Stimulated activated CD4-positive, alpha-beta T cell treated with anti-CD3 and anti-CD28 coated beads, TNF-alpha, amount 100 ng/mL, for 48 hours (primary cell): ENCODE measurements at regions not wholly inside any gene's neighbourhood (a gene's known extent, or its start where the extent isn't known, plus 50 kb on each side); places are given as distances from the start of the nearest gene placed in this dataset.
"Not testable (repeated sequence)": the region's sequence is repeated elsewhere in the genome, so short reads cannot be mapped to it uniquely, and the experiment has no call there.

Experiments used
- DNase-seq, 3 donors: peaks; one replicate each; pipeline ENCODE4 v3.0.0-alpha.2; 2020; ENCODE audit warnings: low read depth in 3 of 3

DNA sequence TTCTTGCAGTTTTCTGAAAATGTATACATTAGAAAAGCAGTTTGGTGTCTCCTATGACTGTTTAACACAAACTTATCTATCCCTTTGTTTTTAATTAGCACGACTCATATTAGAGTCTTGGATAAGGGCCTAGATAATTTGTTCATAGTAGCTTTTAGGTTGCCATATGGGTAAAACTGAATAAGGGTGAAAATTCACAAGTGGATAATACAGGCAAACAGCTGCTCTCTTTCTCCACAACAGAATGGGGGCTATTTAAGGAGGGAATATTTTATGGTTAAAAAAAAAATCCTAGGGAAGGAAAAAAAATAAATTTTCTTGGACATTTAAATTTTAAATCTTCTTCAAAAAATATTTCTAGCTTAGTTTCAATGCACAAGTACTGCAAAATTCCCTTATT is 1416.1 kb downstream of the GATA3 start:
- DNase-seq = no peak

DNA sequence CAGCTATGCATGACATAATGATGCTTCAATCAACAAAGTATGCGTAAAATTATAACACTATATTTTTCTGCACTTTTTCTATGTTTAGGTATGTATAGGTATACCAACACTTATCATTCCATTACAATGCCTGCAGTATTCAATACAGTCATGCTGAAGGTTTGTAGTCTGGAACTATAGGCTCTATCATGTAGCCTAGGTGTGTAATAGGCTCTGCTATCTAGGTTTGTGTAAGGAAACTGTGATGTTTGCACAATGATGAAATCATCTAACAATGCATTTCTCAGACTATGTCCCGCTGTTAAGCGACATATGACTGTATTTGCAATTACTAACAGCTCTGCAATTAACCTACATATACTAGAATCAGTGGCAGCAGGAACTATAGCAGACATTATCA is 1447.5 kb downstream of the GATA3 start:
- no peak for DNase-seq

DNA sequence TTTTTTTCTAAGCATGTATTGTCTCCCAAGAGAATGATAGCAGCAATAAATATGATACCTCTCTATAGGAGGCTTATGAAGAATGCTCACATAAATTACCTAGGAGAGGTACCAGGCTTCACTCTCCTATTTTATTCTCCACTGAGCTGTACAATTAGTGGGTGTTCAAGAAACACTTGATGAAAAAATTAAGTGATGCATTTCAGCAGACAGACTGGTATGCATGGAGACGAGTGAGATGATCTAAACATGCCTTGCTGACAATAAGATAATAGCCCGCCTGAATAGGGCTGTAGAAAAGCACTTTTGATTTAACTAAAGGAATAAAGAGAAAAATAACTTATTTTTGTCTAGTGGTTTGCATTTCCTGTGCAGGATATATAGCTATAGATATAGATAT is 1449.7 kb downstream of the GATA3 start:
- DNase-seq = no peak

DNA sequence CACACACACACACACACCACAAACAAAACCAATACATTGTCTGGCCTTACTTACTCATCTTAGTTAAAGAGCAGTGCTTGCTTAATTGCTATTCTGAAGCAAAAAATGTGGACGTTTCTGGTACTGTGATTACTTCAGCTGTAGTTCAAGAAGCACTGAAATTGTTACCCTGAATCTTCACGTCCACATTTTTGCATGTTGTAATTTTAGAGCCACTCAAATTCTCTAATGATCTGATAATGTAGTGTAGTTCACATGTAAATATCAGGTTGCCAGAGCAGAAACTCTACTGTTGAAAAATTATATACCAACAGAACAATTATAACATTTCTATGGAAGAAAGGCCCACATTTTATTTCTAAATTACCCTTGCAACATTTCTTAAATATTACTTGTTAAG is 1451.1 kb downstream of the GATA3 start:
- no peak for DNase-seq

DNA sequence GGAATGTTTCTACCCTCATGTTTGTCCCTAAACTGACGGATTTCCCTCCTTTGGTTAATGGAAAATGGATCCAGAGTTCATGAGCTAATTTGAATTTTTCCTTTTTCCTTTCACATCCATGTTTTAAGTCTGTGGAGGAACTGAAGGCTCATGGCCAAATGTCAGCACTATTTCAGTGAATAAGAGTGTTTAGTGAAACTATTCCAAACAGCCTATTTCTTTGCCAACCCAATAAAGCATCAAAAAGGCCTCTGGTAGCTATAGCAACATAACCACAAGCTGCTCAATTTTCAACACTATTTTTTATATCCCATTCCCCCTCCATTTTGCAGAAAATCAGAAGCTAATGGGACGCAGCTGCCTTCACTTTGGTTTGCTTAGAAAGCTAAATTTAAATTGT is 1454.1 kb downstream of the GATA3 start:
- no peak for DNase-seq

DNA sequence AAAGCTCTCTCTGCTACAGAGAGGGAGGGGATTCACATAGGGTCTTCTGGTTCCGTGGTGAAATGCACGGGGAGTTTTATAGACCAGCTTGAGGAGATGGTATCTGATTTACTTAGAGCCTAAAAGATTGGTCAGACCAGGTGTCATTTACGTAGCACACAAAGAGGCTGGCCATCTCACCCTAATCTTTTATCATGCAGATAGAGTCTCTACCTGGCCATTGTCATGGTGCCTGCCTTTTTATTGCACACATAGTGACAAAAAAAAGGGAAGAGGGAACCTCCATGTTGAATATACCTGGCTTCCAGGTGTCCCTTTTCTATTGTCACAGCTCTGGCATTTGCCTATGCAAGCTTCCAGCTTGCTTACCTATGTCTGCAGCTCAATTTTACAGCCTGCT is 1456.1 kb downstream of the GATA3 start:
- DNase-seq = no peak

DNA sequence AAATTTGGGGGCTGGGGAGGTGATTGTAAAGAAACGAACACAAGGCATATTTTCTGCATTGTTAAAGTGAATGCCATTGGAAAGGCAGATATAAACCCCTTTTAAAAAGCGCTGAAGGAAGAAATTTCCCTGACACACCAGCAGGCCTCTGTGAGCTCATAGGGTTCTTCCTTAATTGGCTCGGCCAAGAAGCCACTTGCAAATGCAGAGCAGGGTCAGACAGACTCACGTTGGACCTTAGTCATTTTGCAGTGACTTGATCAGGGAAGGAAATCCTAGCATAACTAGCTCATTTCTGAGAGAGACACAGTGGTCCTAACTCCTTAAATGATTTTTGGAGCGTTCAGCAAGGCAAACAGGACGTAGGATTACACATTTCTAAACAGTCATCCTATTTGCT is 1461.4 kb downstream of the GATA3 start:
- no peak for DNase-seq

DNA sequence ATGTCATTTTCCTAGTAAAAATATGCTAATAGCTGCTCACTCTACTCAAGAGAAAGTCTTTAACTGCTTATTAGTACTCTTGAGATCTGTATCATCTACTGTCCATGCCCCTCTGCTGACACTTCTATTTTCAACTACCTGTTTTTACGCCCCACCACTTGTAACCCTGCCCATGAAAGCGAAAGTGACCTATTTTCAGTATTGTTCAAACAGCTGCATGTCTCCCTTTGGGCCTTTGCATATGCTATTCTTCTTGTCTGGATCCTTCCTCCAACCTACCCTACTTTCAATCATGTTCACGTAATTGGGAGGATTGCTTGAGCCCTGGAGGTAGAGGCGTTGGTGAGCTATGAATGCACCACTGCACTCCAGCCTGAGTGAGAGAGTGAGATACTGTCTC is 1481.3 kb downstream of the GATA3 start:
- no peak for DNase-seq

DNA sequence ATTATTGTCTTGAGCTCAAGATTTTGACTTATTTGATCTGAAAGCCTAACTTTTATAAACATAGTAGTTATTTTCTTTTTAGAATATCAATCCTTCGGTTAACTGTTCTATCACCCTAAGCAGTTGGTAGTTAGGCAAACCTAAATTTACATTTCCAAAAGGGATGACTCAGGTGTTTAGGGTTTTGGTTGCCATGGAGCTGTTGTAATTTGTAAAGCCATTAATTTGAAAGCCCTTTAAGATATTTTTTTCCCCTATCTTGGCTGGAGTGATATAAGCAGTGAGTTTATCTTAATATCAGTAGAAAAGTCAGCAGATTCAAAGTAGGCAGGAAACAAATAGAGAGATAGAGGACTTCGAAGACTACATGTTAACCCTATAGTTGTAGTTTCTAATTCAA is 1472.6 kb upstream of the CELF2 start:
- no peak for DNase-seq

DNA sequence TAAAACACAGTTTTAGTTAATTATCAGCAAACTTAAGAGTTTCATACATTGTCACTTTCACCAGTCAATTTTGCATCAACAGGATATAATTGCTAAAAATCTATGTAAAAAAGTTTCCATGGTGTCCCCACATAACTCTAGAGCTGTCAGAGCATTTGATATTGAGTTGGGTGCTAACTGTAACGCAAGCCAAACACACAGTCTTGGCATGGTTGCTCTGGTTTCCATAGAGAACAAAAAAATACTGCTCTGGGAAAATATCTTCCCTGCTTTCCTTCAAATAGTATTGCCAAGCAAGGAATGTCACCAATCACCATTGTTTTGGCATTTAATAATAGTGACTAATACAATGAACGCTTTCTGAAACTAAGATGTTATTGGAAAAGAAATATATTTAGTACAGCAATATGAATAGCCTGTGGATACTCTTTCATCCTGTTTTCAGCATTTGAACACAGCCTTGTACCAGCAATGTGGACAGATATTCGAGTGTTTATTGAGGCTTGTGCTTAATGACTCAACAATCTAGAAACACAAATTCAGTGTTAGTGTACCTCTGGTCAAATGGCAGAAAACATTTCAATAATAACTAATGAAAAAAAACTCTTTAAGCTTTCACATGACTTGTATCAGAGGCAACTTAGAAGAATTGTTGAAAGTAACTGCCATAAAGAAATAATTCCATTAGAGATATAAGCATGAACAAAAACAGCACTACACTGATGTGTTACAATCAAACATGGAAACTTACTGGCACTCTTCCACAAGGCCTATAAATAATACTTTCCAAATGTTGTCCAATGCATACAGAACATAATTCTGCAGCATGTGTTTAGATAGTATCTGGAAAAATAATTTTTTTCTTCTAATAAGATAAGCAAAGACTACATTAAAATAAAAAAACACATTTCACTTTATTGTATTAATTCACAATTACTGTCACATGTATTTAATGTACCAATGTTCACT is 1469.5 kb upstream of the CELF2 start:
- DNase-seq = no peak

DNA sequence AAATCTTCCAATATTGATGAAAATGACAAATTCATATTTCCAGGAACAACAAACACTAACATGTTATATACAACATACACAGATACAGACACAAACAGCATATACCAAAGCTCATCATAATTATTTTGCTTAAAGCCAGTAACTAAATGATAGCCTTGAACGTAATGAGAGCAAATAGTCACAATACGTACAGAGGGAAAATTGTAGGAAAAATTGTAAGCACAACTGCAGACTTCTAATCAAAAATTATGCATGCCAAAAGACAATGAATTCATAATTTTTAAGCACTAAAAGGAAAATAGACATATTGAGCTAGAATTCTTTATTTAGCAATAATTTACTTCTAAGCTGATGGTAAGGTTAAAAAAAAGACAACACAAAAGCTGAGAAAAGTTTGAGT is 1466.9 kb upstream of the CELF2 start:
- DNase-seq = no peak

DNA sequence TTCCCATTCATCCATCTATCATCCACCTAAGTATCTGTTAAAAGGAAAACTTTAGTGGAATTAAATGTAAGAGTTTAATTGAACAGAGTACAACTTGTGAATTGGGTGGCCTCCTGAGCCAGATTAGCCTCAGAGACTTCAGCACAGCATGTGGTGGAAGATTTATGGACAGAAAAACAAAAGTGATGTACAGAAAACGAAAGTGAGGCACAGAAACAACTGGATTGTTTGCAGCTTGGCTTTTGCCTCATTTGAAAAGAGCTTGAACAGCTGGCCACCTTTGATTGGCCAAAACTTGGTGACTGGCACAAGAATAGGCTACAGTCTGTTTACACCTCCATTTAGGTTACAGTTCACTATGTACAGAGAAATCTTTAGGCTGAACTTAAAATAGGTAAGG is 1463.4 kb upstream of the CELF2 start:
- DNase-seq = no peak

DNA sequence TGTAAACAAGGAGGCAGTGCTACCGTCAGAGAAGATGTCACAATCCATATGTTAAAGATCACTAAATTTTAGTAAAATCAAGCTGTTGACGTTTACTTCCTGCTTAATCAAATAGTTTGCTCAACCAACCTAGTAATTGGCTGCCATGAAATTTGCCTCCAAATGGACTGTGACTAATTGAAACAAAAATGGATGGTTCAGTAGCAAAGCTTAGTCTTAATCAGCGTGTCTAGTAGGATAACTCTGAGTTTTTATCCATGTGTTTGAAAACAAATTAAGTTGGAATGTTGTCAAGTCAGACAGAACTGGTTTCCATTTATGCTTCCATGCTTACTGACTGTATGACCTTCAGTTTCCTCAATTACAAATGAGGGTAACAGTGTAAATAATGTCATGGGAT is 1456.7 kb upstream of the CELF2 start:
- DNase-seq = no peak

DNA sequence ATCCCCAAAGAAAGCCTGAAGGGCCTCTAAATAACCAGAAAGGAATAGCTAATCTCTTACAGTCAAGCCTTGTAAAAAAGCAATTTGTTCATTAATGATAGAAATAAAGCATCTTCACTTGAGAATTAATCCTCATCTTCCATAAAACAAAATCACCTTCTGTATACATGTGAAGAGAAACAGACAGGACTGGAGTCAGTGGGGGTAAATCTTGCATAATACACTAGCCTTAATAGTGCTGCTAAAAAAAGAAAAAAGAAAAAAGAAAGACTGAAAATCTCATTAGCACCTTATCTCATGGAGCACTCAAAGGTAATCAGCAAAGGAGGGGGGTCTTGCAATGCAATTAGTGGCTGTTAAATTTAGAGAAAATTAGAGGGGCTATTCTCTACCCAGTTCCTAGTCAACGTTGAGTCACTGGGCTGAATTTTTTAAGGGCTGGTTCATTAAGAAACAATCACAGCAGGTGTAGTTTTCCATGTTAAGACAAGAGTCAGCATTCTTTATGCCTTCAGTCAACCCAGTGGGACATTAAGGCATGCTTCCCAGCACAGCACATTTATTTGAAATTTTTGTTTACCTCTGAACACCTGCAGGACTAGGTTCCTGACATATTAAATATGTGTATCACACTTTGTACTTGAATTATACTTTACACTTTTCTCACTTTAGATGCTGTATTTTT is 1455.7 kb upstream of the CELF2 start:
- DNase-seq = no peak

DNA sequence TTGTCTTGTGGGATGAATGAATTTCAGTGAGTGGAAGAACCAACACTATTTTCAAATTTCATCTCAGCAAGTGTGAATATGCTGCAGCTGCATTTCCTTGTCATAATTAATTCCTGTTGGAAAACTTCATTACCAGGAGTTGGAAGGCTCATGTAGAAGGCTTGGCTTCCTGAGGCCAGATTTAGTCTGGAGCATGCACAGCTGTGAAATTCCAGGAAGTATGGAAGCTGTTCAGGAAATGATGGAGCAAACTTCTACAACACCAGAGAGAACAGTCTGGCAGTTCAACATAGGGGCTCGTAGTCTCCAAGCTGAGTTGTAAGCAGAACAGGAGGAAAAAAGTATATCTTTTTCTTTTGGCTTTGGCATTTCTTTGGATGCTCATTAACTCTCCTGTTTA is 1439.9 kb upstream of the CELF2 start:
- DNase-seq = no peak

DNA sequence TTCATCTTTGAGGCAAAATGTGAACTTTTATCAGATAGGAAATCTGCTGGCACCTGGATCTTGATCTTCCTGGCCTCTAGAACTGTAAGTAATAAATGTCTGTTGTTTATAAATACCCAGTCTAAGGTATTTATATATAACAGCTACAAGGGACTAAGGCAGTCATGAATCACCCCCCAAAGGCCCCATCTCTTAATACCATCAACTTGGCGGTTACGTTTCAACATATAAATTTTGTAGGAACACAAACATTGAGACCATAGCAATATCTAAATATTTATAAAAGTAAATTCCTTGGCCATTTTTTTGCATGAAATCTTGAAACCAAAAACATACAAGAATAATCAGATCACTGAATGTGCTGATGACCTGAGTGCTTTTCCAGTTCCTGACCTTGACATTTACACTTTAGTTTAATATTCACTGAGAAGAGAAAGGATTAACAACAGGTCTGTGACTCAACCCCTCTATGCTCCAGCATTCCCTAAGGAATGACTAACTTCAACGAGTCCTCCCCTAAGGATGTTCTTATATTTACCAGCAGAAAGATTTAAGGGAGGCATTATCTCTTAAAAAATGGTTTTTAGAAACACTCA is 1438.5 kb upstream of the CELF2 start:
- no peak for DNase-seq

DNA sequence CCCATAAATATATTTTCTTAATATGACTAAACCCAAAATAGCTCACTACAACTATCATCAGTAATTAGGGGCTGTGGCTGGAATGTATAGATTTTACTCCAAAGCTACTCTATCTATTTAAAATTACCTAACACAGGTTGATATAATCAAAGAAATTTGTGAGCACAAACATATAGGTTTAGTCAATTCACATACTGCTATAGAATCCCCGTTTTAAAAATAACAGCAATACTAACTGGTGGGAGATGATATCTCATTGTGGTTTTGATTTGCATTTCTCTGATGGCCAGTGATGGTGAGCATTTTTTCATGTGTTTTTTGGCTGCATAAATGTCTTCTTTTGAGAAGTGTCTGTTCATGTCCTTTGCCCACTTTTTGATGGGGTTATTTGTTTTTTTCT is 1434.9 kb upstream of the CELF2 start:
- DNase-seq = not testable (repeated sequence)

DNA sequence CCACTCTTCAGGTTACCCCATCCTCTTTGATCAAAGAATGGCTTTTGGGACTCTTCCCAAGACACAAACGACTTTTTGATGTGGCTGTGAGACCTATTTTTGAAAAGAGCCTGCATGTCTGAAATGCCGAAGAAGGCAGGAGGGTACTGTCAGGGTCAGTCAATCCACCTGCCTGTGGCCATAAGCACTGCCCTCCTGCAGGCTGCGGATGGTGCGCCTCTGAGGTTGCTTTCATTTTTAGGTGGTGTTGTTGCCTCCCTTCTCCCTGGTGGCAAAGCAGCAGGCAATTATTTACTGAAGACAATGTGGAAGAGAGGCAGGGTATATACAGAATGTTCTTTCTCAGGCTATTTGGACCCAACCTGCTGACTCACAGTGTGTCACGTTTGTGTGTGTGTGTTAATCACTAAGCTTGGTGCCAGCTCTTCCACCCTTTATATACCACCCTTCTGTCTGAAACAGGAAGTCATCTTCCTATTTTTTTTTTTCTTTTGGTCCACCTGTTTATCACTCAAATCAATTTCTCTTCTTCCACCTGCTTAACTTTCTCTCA is 1421.2 kb upstream of the CELF2 start:
- no peak for DNase-seq

DNA sequence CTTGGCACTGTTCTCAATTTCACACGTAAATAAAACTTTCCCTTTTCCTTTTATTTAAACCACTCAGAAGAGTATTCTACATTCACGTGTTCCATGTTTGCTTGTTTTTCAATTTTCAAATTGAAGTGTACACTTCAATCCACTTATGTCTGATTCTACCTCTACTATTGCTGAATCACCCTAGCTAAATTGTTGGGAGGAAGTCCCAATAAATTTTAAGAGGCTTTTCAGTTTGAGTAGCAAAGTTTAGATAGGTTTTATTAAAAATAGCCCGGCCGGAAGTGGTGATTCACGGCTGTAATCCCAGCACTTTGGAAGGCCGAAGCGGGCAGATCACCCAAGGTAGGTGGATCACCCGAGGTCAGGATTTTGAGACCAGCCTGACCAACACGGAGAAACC is 1414.7 kb upstream of the CELF2 start:
- no peak for DNase-seq

DNA sequence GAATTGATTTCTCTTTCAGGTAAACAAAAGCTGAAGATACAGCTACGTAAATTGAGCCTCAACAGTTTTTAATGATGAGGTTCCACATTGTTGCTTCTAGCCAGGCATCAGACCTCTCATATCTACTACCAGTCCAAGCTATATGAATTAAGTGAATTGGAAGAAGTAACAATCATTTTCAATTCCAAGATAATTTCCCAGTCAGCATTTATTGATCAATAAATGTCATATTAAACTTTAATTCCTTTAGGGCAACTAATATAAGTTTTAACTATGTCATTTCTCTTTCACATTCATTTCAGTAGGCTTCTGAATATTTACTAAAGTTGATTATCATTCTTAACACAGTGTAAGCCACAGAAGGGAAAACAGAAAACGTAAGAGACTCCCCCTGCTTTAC is 1413.7 kb upstream of the CELF2 start:
- DNase-seq = no peak

DNA sequence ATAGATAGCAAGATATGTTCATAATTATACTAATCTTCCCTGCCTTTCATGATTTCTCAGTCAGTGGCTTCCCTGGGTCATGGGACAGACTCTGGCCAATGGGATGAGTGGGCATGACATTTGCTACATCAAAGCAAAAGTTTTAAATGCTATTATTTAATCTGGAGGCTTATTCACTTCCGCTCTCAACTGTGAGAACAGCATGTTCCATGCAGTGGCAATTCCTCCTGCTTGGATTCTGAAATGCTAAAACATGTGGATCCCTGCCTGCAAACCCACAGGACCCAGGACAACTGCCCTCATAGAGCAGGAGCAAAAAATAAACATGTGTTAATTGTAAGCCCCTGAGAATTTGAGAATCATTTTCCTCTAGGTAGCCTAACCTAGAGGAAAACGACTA is 1412.4 kb upstream of the CELF2 start:
- no peak for DNase-seq

DNA sequence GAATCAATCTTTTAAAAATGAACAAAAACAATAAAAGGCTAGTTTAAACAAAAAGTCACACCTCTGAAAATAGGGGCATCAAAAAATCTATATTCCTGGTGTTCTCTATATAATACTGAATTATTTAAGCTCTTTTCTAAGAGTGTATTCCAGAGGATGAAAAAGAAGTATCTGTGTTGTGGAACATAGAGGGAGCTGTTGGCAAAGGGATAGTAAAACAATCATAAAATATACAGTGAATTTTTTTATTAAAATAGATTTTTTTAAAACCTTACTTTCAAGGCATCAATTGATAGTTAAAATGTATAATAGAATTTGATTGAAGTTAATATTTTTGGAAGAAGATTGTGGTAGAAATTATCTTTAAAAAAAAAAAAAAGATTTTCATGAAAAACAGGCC is 1409.1 kb upstream of the CELF2 start:
- DNase-seq = no peak
